BJ (cell line): ENCODE measurements at regions not wholly inside any gene's neighbourhood (a gene's known extent, or its start where the extent isn't known, plus 50 kb on each side); places are given as distances from the start of the nearest gene placed in this dataset.
"Not testable (repeated sequence)": the region's sequence is repeated elsewhere in the genome, so short reads cannot be mapped to it uniquely, and the experiment has no call there.

Source experiments
- CTCF ChIA-PET: fragments of 350-600 bp; formaldehyde crosslinking; extraction: SDS; loops from one replicate; lab custom pipeline; 2021; ENCODE audit warnings: antibody characterized with exemption, inconsistent platforms; lab: Yijun Ruan, JAX
- POLR2A ChIA-PET: fragments of 300-600 bp; sonication (Branson Sonifier 250); formaldehyde crosslinking; extraction: SDS; loops from one replicate; lab custom pipeline; 2021; ENCODE audit warnings: antibody characterized with exemption; lab: Charles Lee
- DNase-seq: peaks from one replicate; pipeline ENCODE4 v3.0.0-alpha.2; 2011; ENCODE audit warnings: low read depth
- H3K27me3 ChIP-seq: 2 replicates; pipeline ENCODE4 v1.6.0; 2011; ENCODE audit warnings: low read length; ENCODE audit not compliant: control insufficient read depth, insufficient read depth
- H3K36me3 ChIP-seq: 2 replicates; pipeline ENCODE4 v1.5.1; 2011; ENCODE audit warnings: low read length; ENCODE audit not compliant: control insufficient read depth, insufficient read depth
- H3K4me3 ChIP-seq: 2 replicates; pipeline ENCODE4 v1.5.1; 2011; ENCODE audit warnings: low read depth, mild to moderate bottlenecking, control low read depth, low read length
- CTCF ChIP-seq: IDR thresholded peaks from 2 replicates; pipeline ENCODE4 v1.5.1; 2011; ENCODE audit warnings: low read depth, mild to moderate bottlenecking, control low read depth, inconsistent platforms, low read length, moderate library complexity; ENCODE audit not compliant: insufficient read depth

GRCh38 chr17:51472670-51473205 lies 212.4 kb downstream of the UTP18 start:
- no peak for TF ChIP-seq CTCF
- Histone ChIP-seq H3K27me3 (no peaks in the 10 kb centered on the region), H3K36me3 (no peaks in the 10 kb centered on the region), H3K4me3 (no peak overlapping the region)
- DNase-seq, result no peak
- ChIA-PET POLR2A (no interaction called here), CTCF (interaction anchor here (0.7 kb wide), 1 partner anchor 12 kb away, joined by 3 read pairs; no protein-coding TSS in a partner anchor)

- ChIA-PET CTCF (no interaction called here), POLR2A (no interaction called here)
- no peaks in the 10 kb centered on the region for H3K36me3 ChIP-seq
- H3K27me3 ChIP-seq, result no peaks in the 10 kb centered on the region
- no peak for TF ChIP-seq CTCF
- H3K4me3 ChIP-seq, result no peak overlapping the region
- DNase-seq, result no peak
Observed at GRCh38 chr17:51474764-51475163, 214.4 kb downstream of the UTP18 start.

GRCh38 chr17:51475730-51476129 lies 215.4 kb downstream of the UTP18 start:
- ChIA-PET POLR2A (no interaction called here), CTCF (no interaction called here)
- no peak overlapping the region for H3K4me3 ChIP-seq
- no peak for TF ChIP-seq CTCF
- H3K27me3 ChIP-seq, result no peaks in the 10 kb centered on the region
- no peaks in the 10 kb centered on the region for H3K36me3 ChIP-seq
- DNase-seq, result no peak

GRCh38 chr17:51479303-51479702 lies 219.0 kb downstream of the UTP18 start:
- ChIA-PET CTCF (interaction anchor here (1.2 kb wide), 1 partner anchor 17 kb away, joined by 3 read pairs; no protein-coding TSS in a partner anchor), POLR2A (no interaction called here)
- TF ChIP-seq CTCF, result no peak
- DNase-seq, result no peak
- Histone ChIP-seq H3K4me3 (no peak overlapping the region), H3K36me3 (no peaks in the 10 kb centered on the region), H3K27me3 (no peaks in the 10 kb centered on the region)

GRCh38 chr17:51481370-51481769 lies 221.0 kb downstream of the UTP18 start:
- POLR2A ChIA-PET, result no interaction called here
- Histone ChIP-seq H3K36me3 (no peaks in the 10 kb centered on the region), H3K4me3 (no peak overlapping the region), H3K27me3 (no peaks in the 10 kb centered on the region)
- DNase-seq, result no peak
- TF ChIP-seq CTCF, result no peak
- CTCF ChIA-PET, result no interaction called here

DNA sequence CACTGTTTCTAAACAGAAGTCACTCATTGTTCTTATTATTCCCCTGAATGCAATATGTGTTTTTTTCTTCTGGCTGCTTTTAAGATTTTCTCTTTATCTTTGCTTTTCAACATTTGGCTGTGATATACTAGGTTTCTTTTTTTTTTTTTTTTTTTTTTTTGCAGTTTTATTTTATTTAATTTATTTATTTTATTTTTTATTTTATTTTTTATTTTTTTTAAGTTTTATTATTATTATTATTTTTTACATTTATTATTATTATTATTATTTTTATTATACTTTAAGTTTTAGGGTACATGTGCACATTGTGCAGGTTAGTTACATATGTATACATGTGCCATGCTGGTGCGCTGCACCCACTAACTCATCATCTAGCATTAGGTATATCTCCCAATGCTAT lies 221.9 kb downstream of the UTP18 start:
- H3K36me3 ChIP-seq, H3K4me3 ChIP-seq, CTCF ChIA-PET, POLR2A ChIA-PET, DNase-seq, H3K27me3 ChIP-seq: not testable (repeated sequence)
